K562 (cell line): ENCODE measurements at regions not wholly inside any gene's neighbourhood (a gene's known extent, or its start where the extent isn't known, plus 50 kb on each side); places are given as distances from the start of the nearest gene placed in this dataset.

ENCODE experiments used
- ATAC-seq: fragments of 200-7000 bp; cut with Tn5 transposase; 3 replicates; pipeline ENCODE4 v1.9.1; 2020; ENCODE audit warnings: moderate library complexity
- BruUV-seq: library from RNA; stranded (reverse); fragments of 400-500 nt; replicated peaks from 2 replicates; lab custom pipeline; 2021; lab: Mats Ljungman, UMichigan
- CTCF ChIA-PET: fragments of 300-600 bp; formaldehyde crosslinking; extraction: SDS; loops from one replicate; lab custom pipeline; 2021; ENCODE audit warnings: low intra/inter-chr PET ratio; lab: Yijun Ruan, JAX
- POLR2A ChIA-PET: fragments of 300-600, 350-650 bp; sonication (Branson Sonifier 250); formaldehyde crosslinking; extraction: SDS; loops from one replicate; lab custom pipeline; 2021; ENCODE audit warnings: antibody characterized with exemption, inconsistent platforms; lab: Yijun Ruan, JAX
- DNase-seq, 4 experiments: peaks; one replicate each; pipeline versions ENCODE4 v3.0.0 to v3.0.0-alpha.2; 2011 to 2018; ENCODE audit warnings: low spot score in 3 of 4, mixed read lengths in 3 of 4; ENCODE audit errors: extremely low read depth in 1 of 4
- FAIRE-seq: peaks from 2 replicates; lab custom pipeline; 2011; peaks lifted over from hg19 to GRCh38; lab: Jason Lieb, UNC
- H2AFZ ChIP-seq: 2 replicates; pipeline ENCODE4 v1.6.0; 2011; ENCODE audit warnings: low read depth, low read length, control low read depth, inconsistent platforms
- H3K27ac ChIP-seq: fragments of 200-600 bp; 3 replicates; pipeline ENCODE4 v1.8.0; 2011; ENCODE audit warnings: low read depth, mild to moderate bottlenecking, control low read depth, inconsistent platforms, low read length, moderate library complexity, mixed read lengths; ENCODE audit errors: extremely low read depth
- H3K27me3 ChIP-seq, 2 experiments: fragments of 300-600 bp in 1 of 2; 2 replicates in 1 of 2; 3 replicates in 1 of 2; pipeline versions ENCODE4 v1.6.0 to v1.8.0; 2011; ENCODE audit warnings: inconsistent platforms in 2 of 2, low read length in 2 of 2, mild to moderate bottlenecking in 1 of 2, mixed read lengths in 1 of 2, moderate library complexity in 1 of 2; ENCODE audit not compliant: control insufficient read depth in 2 of 2, insufficient read depth in 2 of 2
- H3K36me3 ChIP-seq: fragments of 300-600 bp; 3 replicates; pipeline ENCODE4 v1.8.0; 2011; ENCODE audit warnings: mild to moderate bottlenecking, low read length, inconsistent platforms; ENCODE audit not compliant: control insufficient read depth, insufficient read depth
- H3K4me1 ChIP-seq, 2 experiments: fragments of 200-600 bp in 1 of 2; replicated peaks in 1 of 2; 2 replicates in 1 of 2; 3 replicates in 1 of 2; pipeline versions ENCODE4 v1.5.1 to v1.8.0; 2011; ENCODE audit warnings: inconsistent platforms in 2 of 2, low read length in 2 of 2, mild to moderate bottlenecking in 1 of 2, mixed read lengths in 1 of 2, moderate library complexity in 1 of 2; ENCODE audit not compliant: control insufficient read depth in 2 of 2, insufficient read depth in 2 of 2
- H3K4me2 ChIP-seq: 2 replicates; pipeline ENCODE4 v1.6.1; 2011; ENCODE audit warnings: low read length, control low read depth, inconsistent platforms, mixed read lengths; ENCODE audit not compliant: insufficient read depth
- H3K4me3 ChIP-seq: fragments of 200-600 bp; sonication (generic), shearing (Covaris generic); 2 replicates; pipeline ENCODE4 v1.5.1; 2016; ENCODE audit warnings: control low read depth, inconsistent platforms
- H3K79me2 ChIP-seq: fragments of 200-600 bp; 3 replicates; pipeline ENCODE4 v1.8.0; 2011; ENCODE audit warnings: low read length, inconsistent platforms; ENCODE audit not compliant: control insufficient read depth, insufficient read depth
- H3K9ac ChIP-seq, 2 experiments: 2 replicates each; pipeline versions ENCODE4 v1.6.0 to v1.6.1; 2011; ENCODE audit warnings: low read depth in 2 of 2, low read length in 2 of 2, control low read depth in 1 of 2, inconsistent platforms in 1 of 2, mild to moderate bottlenecking in 1 of 2, mixed read lengths in 1 of 2; ENCODE audit not compliant: insufficient read depth in 1 of 2
- H3K9me1 ChIP-seq: one replicate; pipeline ENCODE4 v1.6.0; 2011; ENCODE audit warnings: inconsistent platforms, mild to moderate bottlenecking, low read length, moderate library complexity; ENCODE audit not compliant: control insufficient read depth, insufficient read depth
- H3K9me3 ChIP-seq: replicated peaks from 2 replicates; pipeline ENCODE4 v1.5.1; 2011; ENCODE audit warnings: low read depth, low read length, inconsistent platforms; ENCODE audit not compliant: control insufficient read depth, insufficient read depth
- H4K20me1 ChIP-seq: replicated peaks from 2 replicates; pipeline ENCODE4 v1.6.1; 2011; ENCODE audit warnings: low read length, inconsistent platforms, mixed read lengths; ENCODE audit not compliant: control insufficient read depth, insufficient read depth
- HNRNPK ChIP-seq: fragments of 200-400 bp; formaldehyde crosslinking; IDR thresholded peaks from one replicate; pipeline ENCODE4 v1.6.1; 2018; ENCODE audit warnings: mild to moderate bottlenecking, low read depth, low read length; ENCODE audit not compliant: poor library complexity, severe bottlenecking
- PBX2 ChIP-seq, 2 experiments: IDR thresholded peaks in 1 of 2; conservative IDR thresholded peaks in 1 of 2; 2 replicates each; pipeline ENCODE4 v1.6.1; 2016; ENCODE audit warnings: low read depth in 2 of 2, mild to moderate bottlenecking in 1 of 2, missing compliant biosample characterization in 1 of 2, missing genetic modification characterization in 1 of 2, moderate library complexity in 1 of 2
- TOE1 ChIP-seq, 2 experiments: fragments of 450-650 bp in 1 of 2; sonication (generic) in 1 of 2; formaldehyde crosslinking in 1 of 2; IDR thresholded peaks; 2 replicates each; pipeline versions ENCODE4 v1.7.1 to v1.8.0; 2016 to 2022; ENCODE audit warnings: borderline replicate concordance in 2 of 2, mild to moderate bottlenecking in 2 of 2, antibody characterized with exemption in 1 of 2, inconsistent platforms in 1 of 2, low read depth in 1 of 2, missing genetic modification reagents in 1 of 2, moderate library complexity in 1 of 2
- WGBS: fragments of 100-300 bp; shearing (Covaris generic); methylation state at CpG from one replicate; pipeline ENCODE4 v1.1.6; 2016; ENCODE audit warnings: low coverage, mixed read lengths; ENCODE audit not compliant: insufficient coverage; ENCODE audit errors: missing lambda C conversion rate; 5-methylcytosine and 5-hydroxymethylcytosine counted together
- in situ Hi-C: fragments of 300-500 bp; cut with MboI; formaldehyde crosslinking; loops from 4 replicates; pipeline ENCODE4 v1.15.0; 2018; ENCODE audit warnings: inconsistent platforms, mixed read lengths
- intact Hi-C: fragments of 100-400 bp; cut with micrococcal nuclease; formaldehyde crosslinking; loops from 2 replicates; pipeline ENCODE4 v1.14.2; 2022

GRCh38 chr10:121148921-121149320 lies 297.8 kb downstream of the WDR11 start:
- TF ChIP-seq TOE1 (IDR thresholded peaks at IDR 0.05; ENCODE audit: borderline replicate concordance) = no peak
- TF ChIP-seq TOE1 (CRISPR knock-in tag; IDR thresholded peaks at IDR 0.05; ENCODE audit: borderline replicate concordance, low read depth) = no peak
- no peak for TF ChIP-seq HNRNPK
- TF ChIP-seq PBX2 (CRISPR knock-in tag; IDR thresholded peaks at IDR 0.05; ENCODE audit: low read depth) = no peak
- no peak for TF ChIP-seq PBX2 (tag; conservative IDR thresholded peaks at IDR 0.05; ENCODE audit: low read depth)
- TF ChIP-seq, all 486 proteins: peak for 0
- Histone ChIP-seq H3K27me3 (no peaks in the 10 kb centered on the region), H3K9me3 (no peaks in the 10 kb centered on the region), H3K4me3 (no peak overlapping the region), H2AFZ (no peak overlapping the region), H3K36me3 (no peaks in the 10 kb centered on the region), H3K4me2 (no peak overlapping the region), H4K20me1 (no peaks in the 10 kb centered on the region), H3K4me1 (no peaks in the 10 kb centered on the region), H3K9ac (no peak overlapping the region), H3K27ac (no peak overlapping the region), H3K79me2 (no peaks in the 10 kb centered on the region), H3K9me1 (no peaks in the 10 kb centered on the region)
- no peak for DNase-seq
- in situ Hi-C loops = no loop called here
- ChIA-PET CTCF (no interaction called here), POLR2A (no interaction called here)
- intact Hi-C loops = no loop called here
- no peak for FAIRE-seq
- ATAC-seq = no peak
- 2% methylated on average over 11 of the region's 13 CpGs for WGBS
- BruUV-seq = no TSS peak
